HG03045 (cell line): ENCODE measurements at regions not wholly inside any gene's neighbourhood (a gene's known extent, or its start where the extent isn't known, plus 50 kb on each side); places are given as distances from the start of the nearest gene placed in this dataset.

Source experiments
- ATAC-seq: cut with Tn5 transposase; IDR thresholded peaks from one replicate; pipeline ENCODE4 v1.9.1; 2021; ENCODE audit warnings: mild to moderate bottlenecking, moderate library complexity; ENCODE audit not compliant: unreplicated experiment

DNA sequence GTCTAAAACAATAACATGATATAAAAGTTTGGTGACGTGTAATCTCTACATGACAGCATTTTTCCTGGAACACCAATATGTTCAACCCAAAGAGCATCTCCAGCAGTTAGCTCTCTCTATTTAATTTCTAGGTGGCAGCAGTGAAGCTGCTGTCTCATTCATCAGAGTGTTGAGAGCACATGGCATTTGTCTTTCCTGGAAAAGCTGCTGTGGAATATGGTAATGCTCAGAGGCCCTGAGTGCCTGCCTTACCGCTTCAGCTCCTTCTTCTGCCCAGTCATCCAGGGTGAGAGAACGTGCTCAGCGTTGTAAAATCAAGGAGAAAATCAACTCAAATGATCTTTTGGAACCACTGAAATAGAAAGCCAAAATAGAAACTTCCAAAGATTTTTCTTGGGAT is 640.7 kb downstream of the ADGRL2 start:
- no peak for ATAC-seq

DNA sequence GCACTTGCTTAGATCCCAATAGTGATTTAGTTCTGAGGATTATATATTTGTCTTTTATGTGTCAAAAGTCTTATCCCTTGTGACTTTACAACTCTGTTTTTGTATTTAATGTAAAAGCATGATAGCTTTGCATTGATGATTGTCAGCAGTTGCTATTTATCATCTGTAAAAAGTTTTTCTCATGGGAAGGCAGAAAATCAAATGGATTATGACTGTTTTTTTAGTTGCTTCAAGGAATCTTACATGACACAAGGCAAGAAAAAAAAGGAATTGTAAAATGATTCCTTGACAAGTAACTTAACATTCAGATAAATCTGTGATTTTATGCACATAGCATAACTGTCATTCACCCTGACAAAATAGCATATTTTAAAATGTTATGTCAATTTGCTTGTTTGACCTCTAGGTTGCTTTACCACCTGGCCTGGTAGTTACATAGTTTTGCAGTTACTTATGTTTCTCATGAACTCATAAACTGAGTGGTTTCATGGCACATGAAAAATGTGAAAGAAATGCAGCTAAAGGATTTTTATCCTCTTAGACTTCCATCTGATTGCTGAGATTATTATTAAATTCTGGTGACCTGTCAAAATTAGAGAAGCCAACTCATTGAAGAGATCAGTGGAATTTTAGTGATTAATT is 622.6 kb downstream of the ADGRL2 start:
- ATAC-seq = no peak

DNA sequence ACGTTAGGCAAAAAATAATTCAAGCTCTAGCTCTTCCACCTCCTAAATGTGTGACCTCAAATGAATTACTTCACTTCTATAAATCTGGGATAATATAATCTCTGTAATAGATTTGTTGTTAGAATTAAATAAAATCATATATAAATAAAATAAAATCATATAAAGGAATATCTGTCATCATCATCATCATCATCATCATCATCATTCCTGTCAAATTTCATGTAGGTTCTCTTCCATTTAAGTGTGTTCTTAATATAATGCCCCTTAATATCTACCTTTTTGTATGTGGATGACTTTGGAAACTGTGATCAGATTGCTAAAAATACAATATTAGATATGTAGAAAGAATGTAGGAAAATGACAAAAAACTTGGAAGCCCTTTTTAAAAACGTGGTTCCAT is 621.0 kb downstream of the ADGRL2 start:
- ATAC-seq = no peak

DNA sequence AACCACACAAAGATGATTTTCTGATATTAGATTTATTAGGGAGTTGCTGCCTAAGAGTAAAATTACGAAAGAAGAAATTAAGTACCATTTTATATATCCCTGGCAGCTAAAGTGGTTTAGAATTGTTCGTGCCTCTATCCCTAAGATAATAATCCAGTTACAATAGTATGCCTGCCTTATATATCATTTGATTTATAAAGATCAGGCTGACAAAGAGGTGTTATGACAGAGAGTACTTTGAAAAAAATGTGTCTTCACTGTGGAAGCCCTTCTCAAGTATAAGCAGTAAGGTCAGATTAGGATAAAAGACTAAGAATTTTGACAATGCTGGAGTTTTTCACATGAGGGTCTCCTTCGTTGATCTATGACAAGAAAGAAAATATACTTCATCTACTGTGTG is 619.9 kb downstream of the ADGRL2 start:
- ATAC-seq = no peak

DNA sequence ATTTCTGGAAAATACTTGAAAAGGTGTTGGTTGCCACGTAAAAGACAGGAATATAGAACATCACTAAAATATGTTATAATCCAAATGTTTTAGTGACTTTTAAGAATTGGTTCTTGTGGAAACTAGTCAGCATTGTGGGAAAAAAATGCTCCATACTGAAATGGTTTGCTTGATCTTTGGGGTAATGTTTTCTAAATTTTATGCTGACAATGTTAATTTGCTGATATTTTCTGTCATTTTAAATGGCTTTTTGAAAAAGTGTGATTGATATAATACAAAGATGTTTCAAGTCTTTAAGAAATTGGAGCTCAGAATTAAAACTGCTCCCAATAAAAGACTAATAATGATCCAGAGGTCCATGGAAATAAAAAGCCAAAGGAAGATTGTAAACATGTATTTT is 610.9 kb downstream of the ADGRL2 start:
- ATAC-seq = no peak

DNA sequence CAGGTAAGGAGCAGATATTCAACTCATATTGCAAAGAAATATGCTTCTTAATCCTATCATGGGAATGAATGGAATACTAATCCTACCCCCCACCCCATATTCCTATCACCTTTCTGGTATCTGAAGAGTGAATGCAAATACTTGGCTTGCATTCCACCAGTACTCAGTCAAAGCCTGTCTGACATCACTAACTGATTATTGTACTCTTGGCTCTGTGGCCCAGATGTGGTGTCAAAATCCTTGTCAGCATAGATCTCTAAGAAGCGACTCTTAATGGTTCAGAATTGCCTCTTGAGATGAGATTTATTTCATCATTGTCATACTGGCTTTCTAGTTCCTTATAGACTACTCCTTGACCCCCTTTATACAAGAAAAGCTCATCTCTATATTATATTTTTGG is 604.6 kb downstream of the ADGRL2 start:
- ATAC-seq = no peak

DNA sequence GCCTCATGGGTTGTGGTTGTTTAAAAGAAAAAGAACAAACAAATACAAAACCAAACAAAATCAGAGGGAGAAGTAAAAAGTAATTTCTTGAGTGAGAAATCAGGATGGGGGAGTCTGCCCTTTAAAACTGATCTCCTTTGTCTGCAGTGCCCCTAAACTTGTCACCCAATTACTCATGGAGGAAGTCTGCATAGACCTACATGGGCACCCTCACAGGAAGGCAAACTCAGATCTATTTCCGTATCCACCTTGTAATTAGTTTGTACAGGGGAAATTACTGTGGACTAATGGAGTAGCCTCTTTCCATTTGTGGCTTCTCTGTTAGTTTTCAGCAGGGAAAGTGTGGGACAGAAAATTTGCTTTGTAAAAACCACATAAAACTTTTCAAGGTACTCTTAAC is 600.4 kb downstream of the ADGRL2 start:
- ATAC-seq = no peak

DNA sequence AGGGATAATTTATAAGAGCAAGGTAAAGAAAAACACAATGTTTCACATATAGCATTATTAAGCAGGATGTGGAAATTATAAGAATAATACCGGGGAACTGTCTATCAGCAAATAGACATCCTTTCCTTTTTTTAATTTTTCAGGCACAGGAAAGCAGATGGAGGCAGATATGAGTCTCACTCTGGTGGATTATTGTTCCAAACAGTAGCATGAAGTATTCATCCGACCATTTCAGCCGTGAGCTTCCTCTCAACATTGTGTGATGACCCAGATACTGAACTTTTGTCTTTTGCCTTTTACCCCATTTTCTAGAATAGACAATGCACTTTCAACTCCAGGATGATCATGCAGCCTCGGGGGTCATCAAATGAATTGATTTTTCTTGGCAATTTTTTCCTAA is 599.8 kb downstream of the ADGRL2 start:
- ATAC-seq = no peak

DNA sequence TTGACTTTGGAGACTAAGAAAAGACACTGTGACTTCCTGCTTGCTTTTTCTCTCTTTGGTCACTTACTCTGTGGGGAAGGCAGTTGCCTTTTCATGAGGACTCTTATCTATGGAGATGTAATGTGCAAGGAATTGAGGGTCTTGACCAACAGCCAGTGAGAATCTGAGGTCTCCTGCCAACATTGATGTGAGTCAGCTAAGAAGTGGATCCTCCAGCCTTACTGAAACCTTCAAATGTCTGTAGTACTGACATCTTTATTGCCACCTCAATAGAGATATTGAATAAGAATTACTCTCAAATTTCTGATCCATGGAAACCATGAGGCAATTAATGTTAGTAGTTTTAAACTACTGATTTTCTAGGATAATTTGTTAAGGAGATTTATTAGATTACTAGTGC is 598.4 kb downstream of the ADGRL2 start:
- no peak for ATAC-seq

DNA sequence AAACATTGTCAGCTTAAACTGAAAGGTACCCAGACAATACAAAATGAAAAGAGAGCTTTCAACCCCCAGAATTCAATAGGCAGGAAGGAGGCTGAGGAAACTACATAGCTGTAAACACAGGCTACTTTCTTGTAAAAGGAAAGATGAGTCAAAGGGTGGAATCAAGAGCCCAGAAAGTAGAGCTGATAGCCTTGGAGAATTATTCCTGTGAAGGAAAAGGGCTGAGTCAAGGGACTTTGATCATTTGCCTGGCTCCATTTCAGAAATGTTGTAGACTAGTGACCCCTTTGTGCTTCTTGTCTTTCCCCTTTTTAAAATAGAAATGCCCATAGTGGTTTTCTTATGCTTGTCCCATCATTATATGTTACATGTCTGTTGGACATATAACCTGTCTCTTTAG is 597.6 kb downstream of the ADGRL2 start:
- ATAC-seq = no peak

DNA sequence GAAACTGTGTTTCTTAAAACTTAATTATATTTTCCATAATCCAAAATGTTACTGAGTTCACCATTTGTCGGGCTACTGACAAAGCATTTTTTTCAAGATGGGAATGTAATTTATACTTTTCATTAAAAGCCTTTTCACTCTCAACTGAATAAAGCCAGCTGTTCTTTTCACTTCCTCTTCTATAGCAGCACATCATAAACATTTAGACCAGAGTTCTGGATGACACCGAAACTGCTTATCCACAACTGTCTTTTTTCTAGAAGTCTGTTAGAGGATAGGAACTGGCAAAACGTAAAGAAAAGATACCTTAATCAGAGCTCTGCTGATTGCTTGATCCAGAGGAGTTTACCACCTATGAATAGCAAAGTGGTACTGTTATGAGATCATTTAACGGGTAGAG is 594.7 kb downstream of the ADGRL2 start:
- no peak for ATAC-seq

DNA sequence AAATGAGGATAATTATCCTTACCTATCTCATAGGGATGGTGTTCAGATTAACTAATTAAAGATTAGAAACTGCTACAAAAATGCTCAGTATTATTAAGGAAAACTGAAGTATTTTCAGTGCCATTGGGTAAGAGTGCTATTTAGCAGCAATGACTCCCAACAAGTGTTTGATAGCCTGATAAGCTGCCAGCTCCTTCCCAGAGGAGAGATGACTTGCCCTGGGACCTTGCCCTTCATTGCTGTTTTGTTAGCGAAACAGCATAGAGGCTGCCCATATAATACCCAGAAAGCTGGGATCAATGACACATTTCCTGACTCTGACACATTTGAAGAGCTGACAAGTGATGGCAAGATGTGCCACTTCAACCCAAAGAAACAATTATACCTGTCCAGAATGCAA is 592.2 kb downstream of the ADGRL2 start:
- ATAC-seq = no peak

DNA sequence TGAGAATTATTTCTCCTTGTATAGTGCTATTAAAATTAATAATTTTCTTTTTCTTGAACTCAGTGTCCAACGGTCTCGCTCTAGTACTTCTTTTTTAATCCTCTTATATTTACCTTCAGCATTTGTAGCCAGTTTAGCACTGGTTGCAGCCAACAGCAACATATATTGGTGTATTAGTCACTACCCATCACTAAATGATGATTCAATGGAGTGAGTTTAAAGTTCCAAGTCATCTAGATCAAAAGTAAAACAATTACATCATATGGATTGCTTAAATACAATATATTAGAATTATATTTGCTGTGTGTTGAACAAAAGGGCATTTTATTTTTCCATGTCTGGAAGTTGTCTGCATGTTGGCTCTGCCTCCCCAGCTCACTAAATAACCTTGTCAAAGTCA is 591.8 kb downstream of the ADGRL2 start:
- no peak for ATAC-seq

DNA sequence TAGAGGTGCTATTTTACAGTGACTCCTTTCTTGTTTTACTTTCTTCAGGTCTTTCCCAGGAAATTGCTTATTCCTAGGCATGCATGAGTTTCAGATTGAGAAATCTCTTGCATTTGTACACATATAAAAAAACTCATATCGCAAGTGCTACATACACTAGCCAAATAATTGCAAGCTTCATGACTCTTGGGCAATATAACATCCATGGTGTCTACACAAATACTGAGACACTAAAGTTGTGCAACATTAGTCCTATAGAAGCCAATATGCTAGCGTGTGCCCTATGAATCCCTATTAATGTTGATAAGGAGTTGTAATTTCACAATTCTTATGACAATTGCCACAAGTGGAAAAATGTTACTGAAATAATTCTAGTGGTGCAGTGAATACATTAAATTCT is 591.0 kb downstream of the ADGRL2 start:
- ATAC-seq = no peak

DNA sequence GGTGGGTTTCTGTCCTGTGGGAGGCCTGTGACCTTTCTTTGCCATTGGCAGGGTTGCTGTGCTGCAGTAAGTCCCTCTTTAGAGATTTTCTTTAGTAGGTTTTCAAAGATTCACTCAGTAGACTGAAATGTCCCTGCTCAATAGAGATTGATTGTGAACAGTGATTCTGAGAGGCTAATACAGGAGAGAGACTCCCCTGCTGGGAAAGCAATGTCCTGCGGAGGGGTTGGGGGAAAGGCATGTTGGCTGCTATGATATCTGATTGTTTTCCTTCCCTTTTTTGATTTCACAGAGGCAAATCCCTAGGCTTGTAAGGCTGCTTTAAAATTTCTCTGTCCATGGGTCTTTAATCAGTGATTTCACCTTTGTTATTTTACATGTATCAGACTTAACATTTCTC is 589.9 kb downstream of the ADGRL2 start:
- no peak for ATAC-seq

DNA sequence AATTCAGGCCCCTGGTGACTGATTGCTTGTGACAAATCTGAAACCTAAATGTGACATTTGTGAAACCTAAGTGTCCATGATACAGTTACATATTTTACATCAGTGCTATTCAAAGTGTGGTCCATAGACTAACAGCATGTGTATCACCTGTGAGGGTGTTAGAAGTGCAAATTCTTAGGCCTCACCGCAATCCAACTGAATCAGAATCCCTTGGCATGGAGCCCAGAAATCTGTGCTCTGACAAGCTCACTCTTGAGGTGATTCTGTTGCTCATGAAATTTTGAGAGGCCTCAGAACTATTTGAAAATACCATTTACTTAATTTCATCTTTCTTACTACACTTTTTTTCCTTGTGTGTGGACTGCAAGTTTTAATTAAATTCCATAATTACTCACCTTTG is 587.9 kb downstream of the ADGRL2 start:
- no peak for ATAC-seq

DNA sequence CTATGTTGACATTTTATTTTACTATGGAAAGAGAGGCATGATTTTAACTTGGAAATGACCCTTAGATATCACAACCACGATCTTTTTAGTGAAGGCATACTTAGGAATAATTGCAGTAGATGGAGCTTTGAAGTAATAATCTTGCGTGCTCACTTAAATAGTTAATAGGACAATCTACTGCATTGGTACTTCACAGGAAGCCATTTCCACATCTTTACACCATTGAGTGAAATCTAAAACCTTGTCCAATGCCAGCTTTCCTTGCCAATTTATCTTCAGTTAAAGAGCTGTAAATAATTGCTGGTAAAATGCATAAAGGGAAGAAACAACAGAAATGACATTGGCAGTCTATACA is 586.3 kb downstream of the ADGRL2 start:
- ATAC-seq = no peak

DNA sequence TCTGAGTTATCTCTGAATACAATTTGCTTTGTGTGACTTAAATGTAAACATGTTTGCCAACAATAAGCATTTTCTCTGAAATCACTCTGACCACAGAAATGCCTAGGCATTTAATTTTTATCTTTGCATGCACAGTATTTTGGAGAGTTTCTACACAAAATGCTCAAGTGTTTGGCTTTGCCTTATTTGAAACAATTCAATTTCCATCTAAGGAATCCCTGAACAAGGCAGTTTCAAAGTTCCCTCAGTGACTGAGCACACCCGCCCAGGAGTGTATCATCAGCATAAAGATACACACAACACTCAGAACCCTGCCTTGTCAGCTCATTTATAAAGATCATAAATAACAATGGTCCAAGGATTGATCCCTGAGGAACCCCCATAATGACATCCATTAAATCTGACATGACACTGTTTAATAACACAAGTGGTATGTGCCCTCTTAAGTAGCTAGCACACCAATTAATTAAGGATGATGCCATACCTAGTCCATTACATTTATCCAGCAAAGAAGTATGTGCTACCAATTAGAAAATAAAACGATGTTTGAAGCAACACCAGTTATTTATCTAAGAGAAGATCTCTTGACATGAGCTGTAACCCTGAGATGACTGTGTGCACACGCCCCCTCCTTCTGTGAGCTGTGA is 585.8 kb downstream of the ADGRL2 start:
- no peak for ATAC-seq

DNA sequence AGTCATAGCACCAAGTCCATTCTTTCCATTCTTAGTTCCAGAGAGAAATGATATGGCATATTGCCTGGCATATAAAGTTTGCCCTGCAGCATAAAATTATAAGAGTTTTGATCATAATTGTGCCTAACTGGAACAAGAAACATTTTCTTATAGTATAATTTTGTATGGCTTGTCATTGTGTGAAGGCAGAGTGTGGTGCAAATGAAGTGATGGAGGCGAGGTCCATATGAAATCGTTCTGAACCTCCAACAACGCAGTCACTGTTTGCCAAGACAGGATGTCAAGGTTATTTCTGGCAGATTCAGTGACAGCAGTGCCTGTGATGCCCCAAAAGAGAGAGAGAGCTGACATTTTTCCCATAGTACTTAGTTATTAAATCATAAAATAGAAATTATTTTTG is 584.0 kb downstream of the ADGRL2 start:
- ATAC-seq = no peak

DNA sequence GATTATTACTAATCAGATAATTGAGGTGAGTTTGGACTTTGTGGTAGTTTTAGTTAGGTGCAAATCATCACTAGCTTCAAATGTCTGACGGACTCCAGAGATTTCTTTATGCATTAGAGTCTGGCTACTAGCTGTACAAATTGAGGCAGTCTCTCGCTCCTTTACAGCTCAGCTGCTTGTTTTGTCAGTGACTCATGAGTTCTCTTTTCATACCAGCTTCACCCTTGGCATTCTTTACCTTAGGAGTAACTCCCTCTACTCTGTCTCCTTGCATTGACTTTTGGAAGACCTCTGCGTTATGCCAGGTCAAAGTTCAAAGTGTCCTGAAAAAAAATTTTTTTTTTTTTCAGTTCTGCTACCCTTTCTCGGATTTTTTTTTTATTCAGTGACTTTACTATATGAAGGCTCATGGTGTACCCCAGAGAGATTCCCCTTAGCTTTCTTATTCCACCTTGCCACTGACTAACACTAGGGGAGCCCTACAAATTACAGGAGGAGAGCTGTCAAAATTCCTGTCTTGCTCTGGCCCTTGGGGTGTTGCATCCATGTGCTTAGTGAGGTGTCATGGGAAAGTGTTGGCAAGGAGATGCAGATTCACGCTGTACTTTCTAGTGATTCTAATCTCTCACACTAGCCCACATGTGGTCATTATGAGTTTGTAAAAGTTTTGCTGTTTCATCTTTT is 576.6 kb downstream of the ADGRL2 start:
- ATAC-seq = no peak

DNA sequence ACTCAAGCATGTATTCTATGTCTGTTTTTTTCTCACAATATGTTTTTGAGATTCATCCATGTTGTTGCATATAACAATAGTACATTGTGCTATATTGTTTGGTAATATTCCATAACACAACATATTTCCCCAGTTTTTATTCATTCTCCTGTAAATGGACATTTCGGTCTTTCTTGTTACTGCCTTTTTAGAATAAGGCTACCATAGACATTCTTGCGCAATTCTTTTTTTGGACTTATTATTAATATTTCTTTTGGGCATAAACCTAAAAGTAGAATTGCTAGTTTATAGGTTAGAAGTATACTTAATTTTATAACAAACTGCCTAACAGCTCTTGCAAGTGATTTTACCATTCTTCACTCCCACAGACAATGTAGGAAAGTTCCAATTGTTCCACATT is 573.0 kb downstream of the ADGRL2 start:
- no peak for ATAC-seq

DNA sequence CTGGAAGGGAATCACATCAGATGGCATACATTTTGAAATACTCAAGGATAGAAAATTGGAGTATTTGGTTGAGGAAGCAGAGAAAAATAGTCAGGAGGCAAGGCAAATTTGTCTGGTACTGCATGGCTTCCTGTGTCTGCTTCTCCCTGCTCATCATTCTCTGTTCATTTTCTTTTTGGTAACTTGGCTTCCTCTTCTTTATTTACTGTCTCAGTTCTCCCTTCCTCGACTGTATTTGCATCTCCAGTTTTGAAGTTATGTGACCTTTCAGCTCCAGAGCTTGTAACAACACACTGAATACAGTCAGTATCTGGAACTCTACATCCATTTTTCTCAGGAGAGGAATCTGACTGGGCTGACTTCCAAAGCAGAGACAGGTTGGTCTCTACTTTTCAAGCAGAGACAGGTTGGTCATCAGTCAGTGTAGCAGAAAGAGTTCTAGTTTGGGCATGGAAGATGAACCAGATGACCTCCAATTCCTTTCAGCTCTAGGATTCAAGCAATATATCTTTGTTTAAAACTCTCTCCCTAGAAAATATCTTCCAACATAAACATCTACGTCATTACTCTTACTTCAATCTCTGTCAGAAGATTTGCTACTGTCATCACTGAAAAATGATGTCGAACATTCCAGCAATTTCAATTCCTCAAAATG is 571.2 kb downstream of the ADGRL2 start:
- ATAC-seq = no peak
